ENCODE measurements at regions not wholly inside any gene's neighbourhood (a gene's known extent, or its start where the extent isn't known, plus 50 kb on each side); places are given as distances from the start of the nearest gene placed in this dataset.

DNA sequence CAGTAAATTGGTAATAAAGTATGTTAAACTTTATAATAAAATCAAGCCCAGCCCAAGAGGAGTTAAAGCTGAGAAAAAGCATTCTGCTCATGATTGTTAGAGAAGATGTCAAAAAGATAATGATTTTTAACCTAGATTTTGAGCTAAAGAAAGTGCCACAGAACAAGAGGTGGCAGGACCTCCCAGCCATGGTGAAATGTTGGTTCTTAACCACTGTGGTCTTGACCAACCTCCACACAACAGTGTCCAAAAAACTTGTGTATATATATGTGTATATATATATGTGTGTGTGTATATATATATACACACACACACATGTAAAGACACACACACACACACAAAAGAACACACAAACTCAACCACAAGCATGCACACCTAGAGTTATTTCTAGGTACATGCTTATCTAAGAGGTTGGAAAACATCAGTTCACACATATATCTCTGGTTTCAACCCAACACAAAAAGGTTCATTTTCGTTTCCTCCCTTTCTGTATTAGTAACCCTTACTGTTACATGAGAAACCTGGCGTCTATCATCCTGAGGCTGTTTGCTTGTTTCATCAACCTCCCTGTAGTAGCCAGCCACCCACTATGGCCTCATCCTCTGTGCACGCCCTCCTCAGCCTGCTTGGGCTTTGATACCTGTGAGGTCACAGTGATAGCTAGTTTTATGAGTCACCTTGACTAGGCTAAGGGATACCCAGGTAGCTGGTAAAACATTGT is 631.8 kb upstream of the ID2 start:
- Histone ChIP-seq H3K4me3 (no peak overlapping the region), H3K27ac (no peak overlapping the region)

GRCh38 chr2:8053216-8053615 is 628.6 kb upstream of the ID2 start:
- Histone ChIP-seq H3K27ac (no peak overlapping the region), H3K4me3 (no peak overlapping the region)

- no peak overlapping the region for H3K27ac ChIP-seq
Observed at GRCh38 chr2:8054070-8054469, 627.8 kb upstream of the ID2 start.

DNA sequence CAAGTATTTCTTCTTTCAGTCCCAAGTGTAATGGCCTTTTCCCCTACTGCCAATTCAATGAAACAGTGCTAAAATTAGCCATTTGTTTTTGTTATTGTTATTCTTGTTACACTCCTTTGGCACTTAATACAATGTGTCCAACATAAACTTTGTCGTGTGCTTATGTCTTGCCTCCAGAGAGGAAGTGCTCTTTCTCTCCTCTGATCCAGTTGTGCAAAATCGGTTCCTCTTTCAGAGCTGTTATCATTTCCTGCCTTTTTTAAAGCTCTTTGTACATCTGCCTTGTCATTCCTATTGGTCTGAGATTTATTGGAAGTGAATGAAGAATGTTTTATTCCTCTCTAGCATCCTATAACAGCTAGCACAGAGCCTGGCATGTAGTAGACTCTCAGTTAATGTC is 623.2 kb upstream of the ID2 start:
- no peak overlapping the region for H3K27ac ChIP-seq
- no peak overlapping the region for H3K4me3 ChIP-seq

More at GRCh38 chr2:8054070-8054469, 627.8 kb upstream of the ID2 start:
- H3K4me3 ChIP-seq, result no peak overlapping the region

- Histone ChIP-seq H3K27ac (no peak overlapping the region), H3K4me3 (no peak overlapping the region)
Observed at GRCh38 chr2:8059255-8059654, 622.6 kb upstream of the ID2 start.

DNA sequence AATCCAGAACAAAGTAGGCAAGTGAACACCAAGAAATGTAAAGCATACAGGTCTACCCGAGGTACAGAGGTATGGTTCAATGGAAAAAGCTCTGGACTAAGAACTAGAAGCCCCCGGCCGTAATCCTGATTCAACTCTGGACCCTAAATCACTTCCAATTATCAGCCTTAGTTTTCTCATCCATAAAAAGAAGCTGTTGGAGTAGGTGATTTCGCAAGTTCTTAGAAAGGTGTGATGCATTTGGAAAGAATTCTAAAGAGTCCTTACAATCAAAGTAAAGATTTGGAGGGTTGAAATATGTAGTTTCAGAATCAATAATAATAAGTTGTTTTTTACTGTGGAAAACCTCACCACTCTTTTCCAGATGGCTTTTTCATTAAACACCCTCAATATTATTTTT is 622.1 kb upstream of the ID2 start:
- Histone ChIP-seq H3K4me3 (no peak overlapping the region), H3K27ac (no peak overlapping the region)

DNA sequence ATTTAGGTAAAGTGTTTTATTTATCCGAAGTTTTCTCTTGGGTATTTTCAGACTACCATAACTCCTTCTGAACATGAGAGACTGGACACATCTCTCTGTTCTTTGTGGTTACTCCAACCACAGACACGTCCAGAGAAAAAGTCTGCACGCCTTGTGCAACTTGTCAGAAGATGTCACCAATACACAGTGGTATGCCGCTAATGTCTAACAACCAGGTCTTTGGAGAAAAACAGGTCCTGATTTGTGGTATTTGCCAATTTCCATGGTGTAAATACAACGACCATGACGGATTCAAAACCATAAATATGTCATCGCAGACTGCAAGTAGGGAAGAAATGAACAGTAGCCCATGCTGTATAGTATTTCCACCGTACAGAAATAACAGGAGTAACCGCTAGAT is 620.6 kb upstream of the ID2 start:
- H3K4me3 ChIP-seq, result no peak overlapping the region
- no peak overlapping the region for H3K27ac ChIP-seq

DNA sequence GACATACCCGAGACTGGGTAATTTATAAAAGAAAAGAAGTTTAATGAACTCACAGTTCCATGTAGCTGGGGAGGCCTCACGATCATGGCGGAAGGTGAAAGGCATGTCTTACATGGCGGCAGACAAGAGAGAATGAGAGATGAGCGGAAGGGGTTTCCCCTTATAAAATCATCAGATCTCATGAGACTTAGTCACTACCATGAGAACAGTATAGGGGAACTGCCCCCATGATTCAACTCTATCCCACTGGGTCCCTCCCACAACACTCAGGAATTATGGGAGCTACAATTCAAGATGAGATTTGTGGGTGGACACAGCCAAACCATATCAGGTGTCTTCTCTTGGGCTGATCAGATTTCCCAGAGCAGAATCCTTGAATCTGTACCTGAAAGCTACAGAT is 617.3 kb upstream of the ID2 start:
- Histone ChIP-seq H3K27ac (no peak overlapping the region), H3K4me3 (no peak overlapping the region)

DNA sequence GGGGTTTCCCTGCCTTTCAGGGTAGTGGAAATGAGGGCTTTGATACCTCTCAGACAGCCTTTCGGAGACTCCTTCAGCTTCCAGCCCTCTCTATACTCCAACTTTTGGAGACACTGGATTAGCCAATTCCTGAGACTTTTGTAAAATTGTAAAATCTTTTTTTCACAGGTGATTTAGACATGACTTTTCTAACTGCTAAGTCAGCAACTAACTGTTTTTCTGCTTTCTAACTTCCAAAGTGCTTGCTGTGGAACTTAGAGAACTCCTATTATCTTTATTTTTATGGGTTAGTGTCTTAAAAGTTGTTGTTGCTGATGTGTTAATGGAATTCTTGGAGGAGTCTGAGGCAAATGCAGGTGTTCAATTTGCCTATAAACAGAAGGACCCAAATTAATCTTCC is 616.7 kb upstream of the ID2 start:
- Histone ChIP-seq H3K4me3 (no peak overlapping the region), H3K27ac (no peak overlapping the region)

GRCh38 chr2:8067784-8068336 is 614.0 kb upstream of the ID2 start:
- no peak overlapping the region for H3K27ac ChIP-seq
- no peak overlapping the region for H3K4me3 ChIP-seq

GRCh38 chr2:8072907-8073306 is 608.9 kb upstream of the ID2 start:
- Histone ChIP-seq H3K4me3 (no peak overlapping the region), H3K27ac (no peak overlapping the region)

- no peak overlapping the region for H3K27ac ChIP-seq
- H3K4me3 ChIP-seq, result no peak overlapping the region
Observed at GRCh38 chr2:8073916-8074315, 607.9 kb upstream of the ID2 start.

DNA sequence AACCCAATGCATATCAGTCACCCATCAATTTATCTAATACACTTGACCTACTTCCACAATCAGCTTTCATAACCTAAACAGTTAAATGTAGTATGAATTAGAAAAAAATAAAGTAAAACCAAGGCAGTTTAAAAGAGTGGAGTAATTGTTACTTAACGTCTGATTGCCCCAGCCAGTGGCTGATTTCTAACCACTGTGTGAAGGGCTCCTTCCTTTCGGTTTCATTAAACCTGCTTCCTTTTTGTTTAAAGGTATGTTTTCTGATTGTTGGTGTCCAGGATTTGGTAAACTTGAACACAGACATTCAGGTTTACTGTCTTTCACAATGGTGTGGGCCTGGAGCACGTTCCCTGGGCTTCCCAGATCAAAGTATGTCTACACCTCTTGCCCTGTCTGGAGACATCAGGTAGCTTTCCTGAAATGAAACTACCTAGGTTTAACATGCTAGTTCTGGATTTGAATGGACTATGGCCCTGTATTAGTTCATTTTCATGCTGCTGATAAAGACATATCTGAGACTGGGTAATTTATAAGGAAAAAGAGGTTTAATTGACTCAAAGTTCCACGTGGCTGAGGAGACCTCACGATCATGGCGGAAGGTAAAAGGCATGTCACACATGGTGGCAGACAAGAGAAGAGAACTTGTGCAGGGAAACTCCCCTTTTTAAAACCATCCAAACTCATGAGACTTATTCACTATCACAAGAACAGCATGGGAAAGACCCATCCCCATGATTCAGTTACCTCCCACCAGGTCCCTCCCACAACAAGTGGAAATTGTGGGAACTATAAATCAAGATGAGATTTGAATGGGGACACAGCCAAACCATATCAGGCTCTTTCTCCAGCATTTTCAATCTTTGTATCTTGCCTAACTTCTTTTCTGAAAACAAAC is 605.2 kb upstream of the ID2 start:
- H3K4me3 ChIP-seq, result no peak overlapping the region
- peak overlapping the region in 1 of 21 experiments; percentile 53 for H3K27ac ChIP-seq

DNA sequence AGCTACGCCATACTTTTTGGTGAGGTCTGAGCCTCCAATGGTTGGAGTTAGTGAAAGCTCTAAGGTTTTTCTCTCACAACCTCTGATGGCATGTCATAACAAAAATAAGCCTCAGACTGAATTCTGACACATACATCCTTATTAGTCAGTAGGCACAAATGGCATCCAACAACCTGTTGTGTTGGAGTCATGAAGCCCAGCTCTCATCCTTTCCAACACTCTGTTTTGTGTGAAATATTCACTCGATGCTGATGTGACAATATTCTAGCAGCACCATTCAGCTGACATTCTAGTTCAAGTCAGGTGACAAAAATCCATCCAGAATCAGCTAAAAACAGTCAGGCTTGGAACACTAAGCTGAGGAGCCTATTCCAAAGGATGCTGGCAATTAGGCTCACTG is 603.2 kb upstream of the ID2 start:
- H3K27ac ChIP-seq, result no peak overlapping the region
- no peak overlapping the region for H3K4me3 ChIP-seq

- Histone ChIP-seq H3K27ac (no peak overlapping the region), H3K4me3 (no peak overlapping the region)
Observed at GRCh38 chr2:8080063-8080462, 601.8 kb upstream of the ID2 start.

DNA sequence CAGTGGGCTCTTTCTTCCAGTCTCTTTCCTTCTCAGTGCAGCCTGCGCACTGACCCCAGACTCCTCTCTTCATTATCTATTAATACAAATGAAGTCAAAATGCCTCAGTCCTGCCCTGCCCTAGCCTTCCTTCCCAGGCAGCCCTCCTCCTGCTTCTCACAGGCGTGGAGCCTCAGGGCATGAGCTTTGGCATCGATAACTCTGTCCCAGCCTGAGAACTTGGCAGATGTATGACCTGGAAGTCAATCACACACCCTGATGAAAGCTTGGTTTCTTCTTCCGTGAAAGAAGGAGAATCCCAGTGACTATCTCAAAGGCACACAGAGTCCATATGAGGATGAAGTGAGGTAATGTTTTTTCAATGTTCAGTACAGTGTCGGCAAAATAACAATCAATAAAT is 600.7 kb upstream of the ID2 start:
- Histone ChIP-seq H3K27ac (no peak overlapping the region), H3K4me3 (no peak overlapping the region)

GRCh38 chr2:8082840-8083239 is 599.0 kb upstream of the ID2 start:
- H3K27ac ChIP-seq, result no peak overlapping the region
- no peak overlapping the region for H3K4me3 ChIP-seq

- Histone ChIP-seq H3K4me3 (no peak overlapping the region), H3K27ac (peak overlapping the region in 6 of 21 experiments; percentile 9 to 66 (median 31))
Observed at GRCh38 chr2:8086357-8086756, 595.5 kb upstream of the ID2 start.

DNA sequence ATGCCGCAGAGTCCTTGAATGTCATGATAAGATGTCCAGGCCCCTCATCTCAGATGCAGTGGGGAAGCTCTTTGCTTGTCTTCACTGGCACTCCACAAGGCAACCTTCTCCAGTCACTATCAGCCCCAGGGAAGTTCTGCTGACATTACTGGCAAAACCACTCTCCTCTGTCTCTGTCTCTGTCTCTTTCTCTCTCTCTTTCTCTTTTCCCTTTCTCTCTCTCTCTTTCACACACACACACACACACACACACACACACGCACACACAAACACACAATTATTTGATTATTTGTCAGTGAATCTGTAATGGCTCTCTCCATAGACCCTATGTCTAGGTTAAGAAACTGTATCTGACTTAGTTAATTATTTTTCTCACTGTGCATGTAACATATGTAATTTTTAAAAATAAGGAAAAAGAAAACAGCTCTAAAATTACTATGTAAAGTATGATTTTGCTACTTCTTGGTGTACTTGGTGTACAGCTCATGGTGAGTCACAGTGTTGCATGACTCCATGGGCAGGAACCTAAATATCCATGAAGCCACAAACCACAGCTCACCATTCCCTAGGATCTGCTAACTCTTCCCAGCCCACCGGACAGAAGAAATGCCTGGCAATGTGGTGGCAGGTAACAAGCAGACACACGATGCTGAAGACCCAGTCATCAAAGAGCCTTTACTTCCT is 594.9 kb upstream of the ID2 start:
- no peak overlapping the region for H3K4me3 ChIP-seq
- H3K27ac ChIP-seq, result peak overlapping the region in 8 of 21 experiments; percentile 8 to 66 (median 36)

GRCh38 chr2:8087480-8087840 is 594.4 kb upstream of the ID2 start:
- H3K27ac ChIP-seq, result peak overlapping the region in 8 of 21 experiments; percentile 8 to 66 (median 37)
- H3K4me3 ChIP-seq, result no peak overlapping the region
